ENCODE measurements at regions not wholly inside any gene's neighbourhood (a gene's known extent, or its start where the extent isn't known, plus 50 kb on each side); places are given as distances from the start of the nearest gene placed in this dataset.

- DNase-seq (ENCODE audit: low read depth) = no peak
Measured at GRCh38 chr16:79932572-79932971, 332.0 kb upstream of the MAF start.

- DNase-seq (ENCODE audit: low read depth) = no peak
Measured at GRCh38 chr16:79931721-79932120, 331.2 kb upstream of the MAF start.

- no peak for DNase-seq (ENCODE audit: low read depth)
Measured at GRCh38 chr16:79929260-79929965, 328.9 kb upstream of the MAF start.

- no peak for DNase-seq (ENCODE audit: low read depth)
Measured at GRCh38 chr16:79928142-79928873, 327.8 kb upstream of the MAF start.

GRCh38 chr16:79926451-79927205 lies 326.1 kb upstream of the MAF start:
- DNase-seq (ENCODE audit: low read depth) = no peak

- no peak for DNase-seq (ENCODE audit: low read depth)
Measured at GRCh38 chr16:79923431-79923830, 322.9 kb upstream of the MAF start.

- no peak for DNase-seq (ENCODE audit: low read depth)
Measured at GRCh38 chr16:79920685-79921084, 320.1 kb upstream of the MAF start.

- DNase-seq (ENCODE audit: low read depth) = no peak
Measured at GRCh38 chr16:79918916-79919315, 318.4 kb upstream of the MAF start.

- DNase-seq (ENCODE audit: low read depth) = no peak
Measured at GRCh38 chr16:79915761-79916160, 315.2 kb upstream of the MAF start.

- DNase-seq (ENCODE audit: low read depth) = no peak
Measured at GRCh38 chr16:79914961-79915720, 314.6 kb upstream of the MAF start.

- DNase-seq (ENCODE audit: low read depth) = no peak
Measured at GRCh38 chr16:79912592-79913310, 312.2 kb upstream of the MAF start.

GRCh38 chr16:79911660-79912059 lies 311.1 kb upstream of the MAF start:
- no peak for DNase-seq (ENCODE audit: low read depth)

- DNase-seq (ENCODE audit: low read depth) = no peak
Measured at GRCh38 chr16:79909571-79909970, 309.0 kb upstream of the MAF start.

- no peak for DNase-seq (ENCODE audit: low read depth)
Measured at GRCh38 chr16:79903471-79903870, 302.9 kb upstream of the MAF start.

- DNase-seq (ENCODE audit: low read depth) = no peak
Measured at GRCh38 chr16:79902351-79902750, 301.8 kb upstream of the MAF start.

- no peak for DNase-seq (ENCODE audit: low read depth)
Measured at GRCh38 chr16:79901522-79901921, 301.0 kb upstream of the MAF start.

GRCh38 chr16:79899716-79900115 lies 299.2 kb upstream of the MAF start:
- DNase-seq (ENCODE audit: low read depth) = no peak

GRCh38 chr16:79899316-79899715 lies 298.8 kb upstream of the MAF start:
- no peak for DNase-seq (ENCODE audit: low read depth)

- DNase-seq (ENCODE audit: low read depth) = no peak
Measured at GRCh38 chr16:79898703-79899102, 298.2 kb upstream of the MAF start.

- DNase-seq (ENCODE audit: low read depth) = no peak
Measured at GRCh38 chr16:79897453-79898146, 297.1 kb upstream of the MAF start.

GRCh38 chr16:79897104-79897452 lies 296.5 kb upstream of the MAF start:
- no peak for DNase-seq (ENCODE audit: low read depth)

Measured in activated T-helper 9 cell treated with anti-CD3 and anti-CD28 coated beads, Interleukin-2, amount 50 U/mL, for 16 hours (primary cell).